ENCODE measurements at regions not wholly inside any gene's neighbourhood (a gene's known extent, or its start where the extent isn't known, plus 50 kb on each side); places are given as distances from the start of the nearest gene placed in this dataset.

- TF ChIP-seq, protein P1, sequence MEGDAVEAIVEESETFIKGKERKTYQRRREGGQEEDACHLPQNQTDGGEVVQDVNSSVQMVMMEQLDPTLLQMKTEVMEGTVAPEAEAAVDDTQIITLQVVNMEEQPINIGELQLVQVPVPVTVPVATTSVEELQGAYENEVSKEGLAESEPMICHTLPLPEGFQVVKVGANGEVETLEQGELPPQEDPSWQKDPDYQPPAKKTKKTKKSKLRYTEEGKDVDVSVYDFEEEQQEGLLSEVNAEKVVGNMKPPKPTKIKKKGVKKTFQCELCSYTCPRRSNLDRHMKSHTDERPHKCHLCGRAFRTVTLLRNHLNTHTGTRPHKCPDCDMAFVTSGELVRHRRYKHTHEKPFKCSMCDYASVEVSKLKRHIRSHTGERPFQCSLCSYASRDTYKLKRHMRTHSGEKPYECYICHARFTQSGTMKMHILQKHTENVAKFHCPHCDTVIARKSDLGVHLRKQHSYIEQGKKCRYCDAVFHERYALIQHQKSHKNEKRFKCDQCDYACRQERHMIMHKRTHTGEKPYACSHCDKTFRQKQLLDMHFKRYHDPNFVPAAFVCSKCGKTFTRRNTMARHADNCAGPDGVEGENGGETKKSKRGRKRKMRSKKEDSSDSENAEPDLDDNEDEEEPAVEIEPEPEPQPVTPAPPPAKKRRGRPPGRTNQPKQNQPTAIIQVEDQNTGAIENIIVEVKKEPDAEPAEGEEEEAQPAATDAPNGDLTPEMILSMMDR (conservative IDR thresholded peaks at IDR 0.05 in 1 of 2, IDR thresholded peaks at IDR 0.05 in 1 of 2; ENCODE audit: low read depth in 1 of 2, low read length in 2 of 2) = no peak
- TF ChIP-seq EZH2 (IDR thresholded peaks at IDR 0.05; ENCODE audit: low read length, missing control alignments) = no peak
Measured at GRCh38 chr3:150346981-150347863, 60.9 kb upstream of the TSC22D2 start.

All from fibroblast of lung (primary cell).